IPS DF 19.7 (cell line): ENCODE measurements at regions not wholly inside any gene's neighbourhood (a gene's known extent, or its start where the extent isn't known, plus 50 kb on each side); places are given as distances from the start of the nearest gene placed in this dataset.

ENCODE experiments used
- DNase-seq: peaks from one replicate; pipeline ENCODE4 v3.0.0-alpha.2; 2013; ENCODE audit warnings: low read depth, low spot score

GRCh38 chr9:80251778-80252177 lies 680.0 kb downstream of the TLE4 start:
- no peak for DNase-seq

- DNase-seq: no peak
Measured at GRCh38 chr9:80242022-80242421, 670.3 kb downstream of the TLE4 start.

DNA sequence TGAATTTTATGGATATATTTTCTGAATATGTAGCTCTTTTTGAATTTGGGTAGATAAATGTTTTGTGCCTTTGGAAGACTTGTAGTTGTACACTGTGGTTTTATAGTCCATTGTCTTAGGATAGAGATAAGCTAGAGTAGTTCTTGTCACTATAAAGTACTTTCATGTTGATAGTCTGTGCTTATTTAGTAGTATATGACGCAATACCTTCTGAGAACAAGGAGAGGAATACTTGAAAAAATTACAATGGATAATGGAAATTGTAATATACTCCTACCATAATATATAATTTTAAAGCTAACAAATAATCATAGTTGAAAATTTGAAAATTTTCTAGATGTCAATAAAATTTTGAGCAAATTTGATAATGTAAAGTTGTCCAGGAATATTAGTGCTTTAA lies 664.0 kb downstream of the TLE4 start:
- no peak for DNase-seq

DNA sequence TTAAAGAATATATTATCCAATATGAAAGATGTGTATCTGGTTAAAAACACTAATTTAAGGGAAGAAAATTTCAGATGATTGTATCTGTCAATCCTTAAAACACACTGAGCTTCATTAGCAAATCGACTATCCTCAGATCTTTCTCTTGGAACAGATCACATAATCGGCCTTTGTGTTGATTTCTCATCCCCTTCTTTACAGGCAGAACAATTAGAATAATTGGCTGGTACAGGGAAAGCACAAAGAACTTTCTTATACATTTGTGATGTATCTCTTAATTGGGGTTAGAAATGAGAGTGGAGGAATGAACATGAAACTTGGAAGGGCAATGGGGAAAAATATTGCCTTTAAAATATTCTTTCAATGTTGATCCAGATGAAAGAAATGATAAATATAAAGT lies 662.1 kb downstream of the TLE4 start:
- no peak for DNase-seq

- DNase-seq: no peak
Measured at GRCh38 chr9:80233102-80233843, 661.5 kb downstream of the TLE4 start.

DNA sequence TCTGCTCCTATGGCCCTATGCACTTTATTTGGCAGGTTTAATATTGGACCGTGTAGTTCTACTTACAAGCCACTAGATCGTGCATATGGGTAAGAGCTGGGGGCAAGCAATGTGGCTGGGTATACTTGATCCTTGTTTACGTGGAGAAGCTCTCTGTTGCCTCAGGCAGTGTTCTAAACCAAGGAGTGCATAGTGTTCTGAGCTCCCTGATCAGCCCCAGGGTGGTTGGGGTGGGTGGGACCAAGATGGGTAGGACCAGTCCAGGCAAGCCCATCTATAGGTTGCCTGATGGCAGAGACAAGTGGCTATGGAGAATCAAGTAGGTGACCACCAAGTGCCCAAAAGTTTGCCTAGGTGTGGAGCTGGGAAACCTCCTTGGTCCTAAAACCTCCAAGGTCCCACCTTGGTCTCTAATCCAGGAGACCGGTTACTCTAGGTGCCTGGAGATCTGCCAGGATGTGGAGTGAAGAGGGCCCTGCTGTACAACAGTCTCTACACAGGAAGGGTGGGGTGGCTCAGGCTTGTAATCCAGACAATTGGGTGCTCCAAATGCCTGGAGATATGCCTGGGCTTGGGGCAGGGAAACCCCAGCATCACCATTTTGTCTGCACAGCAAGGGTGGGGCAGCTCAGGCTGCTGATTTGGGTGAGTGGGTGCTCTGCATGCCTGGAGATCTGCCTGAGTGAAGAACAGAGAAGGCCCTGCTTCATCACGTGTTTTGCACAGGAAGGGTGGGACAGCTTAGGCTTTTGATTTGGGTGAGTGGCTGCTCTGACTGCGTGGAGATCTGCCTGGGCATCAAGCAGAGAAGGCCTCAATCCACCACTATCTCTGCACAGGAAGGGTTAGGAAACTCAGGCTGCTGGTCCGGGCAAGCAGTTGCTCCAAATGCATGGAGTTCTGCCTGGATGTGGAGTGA lies 659.8 kb downstream of the TLE4 start:
- DNase-seq: no peak

- no peak for DNase-seq
Measured at GRCh38 chr9:80223897-80224296, 652.1 kb downstream of the TLE4 start.

- no peak for DNase-seq
Measured at GRCh38 chr9:80222466-80223169, 650.9 kb downstream of the TLE4 start.

- DNase-seq: no peak
Measured at GRCh38 chr9:80218328-80218727, 646.6 kb downstream of the TLE4 start.

GRCh38 chr9:80213613-80214012 lies 641.8 kb downstream of the TLE4 start:
- DNase-seq: no peak

DNA sequence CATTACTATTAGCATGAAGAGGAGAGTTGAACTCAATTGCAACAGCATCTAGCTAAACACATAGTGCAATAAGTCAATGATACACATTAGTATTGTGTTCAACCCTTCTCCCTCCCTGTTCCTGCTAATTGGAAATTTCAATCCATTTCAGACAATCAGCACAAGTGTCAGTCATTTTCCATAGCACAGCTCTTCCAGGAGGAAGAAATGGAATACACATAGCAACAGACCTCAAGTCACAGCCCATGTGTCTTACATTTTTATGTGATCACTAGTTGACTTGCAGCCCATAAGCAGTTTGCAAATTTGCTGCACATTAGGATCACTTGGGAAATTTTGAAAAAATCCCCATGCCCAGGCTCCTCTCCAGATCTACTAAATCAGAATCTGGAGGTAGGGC lies 636.9 kb downstream of the TLE4 start:
- DNase-seq: no peak

- no peak for DNase-seq
Measured at GRCh38 chr9:80204054-80204453, 632.3 kb downstream of the TLE4 start.

GRCh38 chr9:80197661-80198060 lies 625.9 kb downstream of the TLE4 start:
- no peak for DNase-seq

- no peak for DNase-seq
Measured at GRCh38 chr9:80191108-80191507, 619.3 kb downstream of the TLE4 start.

- no peak for DNase-seq
Measured at GRCh38 chr9:80188579-80188978, 616.8 kb downstream of the TLE4 start.

GRCh38 chr9:80185112-80185738 lies 613.5 kb downstream of the TLE4 start:
- no peak for DNase-seq

- no peak for DNase-seq
Measured at GRCh38 chr9:80177949-80178480, 606.2 kb downstream of the TLE4 start.

DNA sequence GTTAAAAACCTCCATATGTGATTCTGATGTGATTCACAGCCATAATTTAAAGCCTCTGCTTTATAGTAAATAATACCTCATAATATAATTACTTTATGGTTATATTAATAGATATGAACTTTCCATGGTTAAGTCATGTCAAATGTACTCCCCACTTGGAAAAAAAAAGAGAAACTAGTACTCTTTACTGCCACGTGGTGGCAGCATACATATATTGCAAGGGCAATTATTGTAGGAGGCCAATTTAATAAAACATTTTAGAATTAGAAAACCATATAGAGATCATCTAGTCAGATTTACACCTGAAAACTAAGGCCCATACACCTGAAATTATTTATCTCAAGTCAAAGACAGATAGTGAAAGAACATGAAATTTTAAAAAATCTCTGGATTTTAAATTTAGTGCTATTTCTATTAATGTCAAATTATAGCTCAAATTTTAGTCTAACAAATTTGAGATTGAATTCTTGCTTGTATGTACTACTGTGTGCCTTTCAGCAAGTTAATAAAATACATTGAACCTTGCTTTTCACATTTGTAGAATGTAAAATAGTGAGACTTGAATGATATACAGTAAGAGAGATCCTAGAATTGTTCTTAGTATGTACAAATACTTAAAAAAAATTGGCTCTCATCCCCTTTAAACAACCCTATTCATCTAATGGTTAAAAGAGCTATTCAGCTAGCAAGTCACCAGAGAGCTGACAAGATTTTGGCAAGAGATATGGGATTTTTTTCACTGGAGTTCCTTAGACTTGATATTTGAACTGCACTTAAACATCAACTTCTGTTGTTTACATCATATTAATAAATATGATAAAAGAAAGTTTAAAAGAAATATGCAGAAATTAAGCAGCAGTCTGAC lies 603.8 kb downstream of the TLE4 start:
- no peak for DNase-seq

DNA sequence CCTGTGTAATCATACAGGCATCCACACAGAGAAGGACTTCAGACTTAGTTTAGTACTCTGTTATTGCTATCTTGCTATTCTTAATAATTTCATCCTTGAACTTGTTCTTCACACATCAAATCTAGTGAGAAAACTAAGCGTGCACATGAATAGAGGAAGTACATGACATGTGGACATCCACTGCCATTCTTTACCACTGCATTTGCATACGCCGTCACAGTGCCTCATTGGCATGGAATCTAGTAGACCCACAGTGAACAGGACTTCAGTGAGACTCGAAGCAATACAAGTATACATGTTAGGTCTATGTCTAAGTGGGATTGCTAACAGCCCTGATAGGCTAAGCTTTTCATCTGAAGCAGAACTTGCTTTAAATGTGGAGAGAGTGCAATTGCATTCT lies 592.1 kb downstream of the TLE4 start:
- no peak for DNase-seq

- DNase-seq: no peak
Measured at GRCh38 chr9:80158554-80159170, 586.9 kb downstream of the TLE4 start.
